ENCODE measurements at regions not wholly inside any gene's neighbourhood (a gene's known extent, or its start where the extent isn't known, plus 50 kb on each side); places are given as distances from the start of the nearest gene placed in this dataset.

- Histone ChIP-seq H3K4me3 (ENCODE audit: low read depth in 2 of 2, low read length in 1 of 2) (no peak overlapping the region), H3K36me3 (replicated peaks in 1 of 2; ENCODE audit: control insufficient read depth in 1 of 2, insufficient read depth in 2 of 2, low read length in 1 of 2) (no peaks in the 10 kb centered on the region), H3K27ac (ENCODE audit: low read depth in 2 of 2, low read length in 1 of 2) (no peak overlapping the region; a peak in 1 of 4 replicates), H2AFZ (ENCODE audit: low read depth) (no peak overlapping the region), H3K79me2 (ENCODE audit: insufficient read depth) (no peaks in the 10 kb centered on the region), H3K9me3 (no peaks in the 10 kb centered on the region), H4K20me1 (ENCODE audit: insufficient read depth) (no peaks in the 10 kb centered on the region), H3F3A (replicated peaks; ENCODE audit: insufficient read depth) (no peaks in the 10 kb centered on the region), H3K9me2 (no peaks in the 10 kb centered on the region), H3K4me1 (ENCODE audit: control insufficient read depth in 1 of 2, insufficient read depth in 2 of 2, low read depth in 1 of 2, low read length in 1 of 2) (peaks cover 0 to 37% of the 10 kb centered on the region in 2 experiments; a peak in 2 of 4 replicates), H3K4me2 (no peak overlapping the region), H3K9ac (no peak overlapping the region), H3K27me3 (ENCODE audit: insufficient read depth) (no peaks in the 10 kb centered on the region)
- TF ChIP-seq FOXM1 (IDR thresholded peaks at IDR 0.05; ENCODE audit: low read depth) (no peak), ZBTB33 (IDR thresholded peaks at IDR 0.05; ENCODE audit: borderline replicate concordance, low read depth) (no peak), CHD2 (IDR thresholded peaks at IDR 0.05; ENCODE audit: low read length, partially characterized antibody) (no peak), TCF12 (IDR thresholded peaks at IDR 0.05) (no peak), MXI1 (IDR thresholded peaks at IDR 0.05; ENCODE audit: low read depth, low read length) (no peak)
- ChIA-PET CTCF (interaction anchor here (1.0 to 1.4 kb wide), 3 partner anchors 41 to 131 kb away, joined by 3 to 4 read pairs (median 3); no protein-coding TSS in a partner anchor), POLR2A (no interaction called here)
- WGBS (ENCODE audit: low lambda C conversion rate), result 51% methylated on average over 20 of the region's 20 CpGs
- DNase-seq, result no peak
These were observed 134.2 kb upstream of the HS6ST1 start for GRCh38 chr2:128452536-128453530.

GRCh38 chr2:128454980-128455720 is 136.5 kb upstream of the HS6ST1 start:
- no peaks in the 10 kb centered on the region for H3K79me2 ChIP-seq (ENCODE audit: insufficient read depth)
- no peaks in the 10 kb centered on the region for H3K9me2 ChIP-seq
- no peak overlapping the region for H3K4me3 ChIP-seq (ENCODE audit: low read depth in 2 of 2, low read length in 1 of 2)
- WGBS (ENCODE audit: low lambda C conversion rate), result 50% methylated on average over 11 of the region's 12 CpGs
- ChIA-PET CTCF (interaction anchor here (0.6 to 1.5 kb wide), 2 partner anchors 133 to 1469 kb away, joined by 3 read pairs; no protein-coding TSS in a partner anchor), POLR2A (no interaction called here)
- no peak for TF ChIP-seq RAD21 (IDR thresholded peaks at IDR 0.05; ENCODE audit: low read length)
- TF ChIP-seq RXRA (IDR thresholded peaks at IDR 0.05; ENCODE audit: borderline replicate concordance, low read depth), result no peak
- TF ChIP-seq JUND (IDR thresholded peaks at IDR 0.05), result no peak
- TF ChIP-seq TAF1 (IDR thresholded peaks at IDR 0.05; ENCODE audit: borderline replicate concordance, low read depth, low read length), result no peak
- H4K20me1 ChIP-seq (ENCODE audit: insufficient read depth), result no peaks in the 10 kb centered on the region
- DNase-seq, result no peak
- no peaks in the 10 kb centered on the region for H3K36me3 ChIP-seq (replicated peaks in 1 of 2; ENCODE audit: control insufficient read depth in 1 of 2, insufficient read depth in 2 of 2, low read length in 1 of 2)
- peaks cover 0 to 18% of the 10 kb centered on the region in 2 experiments; a peak in 2 of 4 replicates for H3K4me1 ChIP-seq (ENCODE audit: control insufficient read depth in 1 of 2, insufficient read depth in 2 of 2, low read depth in 1 of 2, low read length in 1 of 2)
- no peaks in the 10 kb centered on the region for H3F3A ChIP-seq (replicated peaks; ENCODE audit: insufficient read depth)
- no peaks in the 10 kb centered on the region for H3K9me3 ChIP-seq
- no peaks in the 10 kb centered on the region for H3K27me3 ChIP-seq (ENCODE audit: insufficient read depth)
- no peak overlapping the region for H3K27ac ChIP-seq (ENCODE audit: low read depth in 2 of 2, low read length in 1 of 2)
- H3K9ac ChIP-seq, result no peak overlapping the region
- H2AFZ ChIP-seq (ENCODE audit: low read depth), result no peak overlapping the region
- no peak overlapping the region for H3K4me2 ChIP-seq

All from SK-N-SH (cell line).